PFSK-1 (cell line): ENCODE measurements at regions not wholly inside any gene's neighbourhood (a gene's known extent, or its start where the extent isn't known, plus 50 kb on each side); places are given as distances from the start of the nearest gene placed in this dataset.

Experiments
- POLR2AphosphoS5 ChIP-seq: IDR thresholded peaks from 2 replicates; pipeline ENCODE4 v1.6.1; 2012; ENCODE audit warnings: low read depth, mild to moderate bottlenecking, control low read depth, low read length, moderate library complexity
- REST ChIP-seq, 2 experiments: IDR thresholded peaks; 2 replicates each; pipeline versions ENCODE4 v1.6.1 to v1.8.0; 2011 to 2012; ENCODE audit warnings: low read depth in 2 of 2, low read length in 2 of 2, control low read depth in 1 of 2, inconsistent platforms in 1 of 2, mild to moderate bottlenecking in 1 of 2, moderate library complexity in 1 of 2; ENCODE audit not compliant: insufficient read depth in 1 of 2
- TAF1 ChIP-seq: IDR thresholded peaks from 2 replicates; pipeline ENCODE4 v1.6.1; 2012; ENCODE audit warnings: low read length, control low read depth, borderline replicate concordance; ENCODE audit not compliant: insufficient read depth

GRCh38 chr18:1581581-1581980 is 676.9 kb downstream of the ADCYAP1 start:
- no peak for TF ChIP-seq REST (IDR thresholded peaks at IDR 0.05; ENCODE audit: insufficient read depth in 1 of 2, low read depth in 2 of 2, low read length in 2 of 2)
- TF ChIP-seq POLR2AphosphoS5, result no peak
- TF ChIP-seq TAF1, result no peak
